NCI-H2196 (cell line): ENCODE measurements at regions not wholly inside any gene's neighbourhood (a gene's known extent, or its start where the extent isn't known, plus 50 kb on each side); places are given as distances from the start of the nearest gene placed in this dataset.

Source experiments
- DNase-seq: peaks from one replicate; lab custom pipeline; 2025; ENCODE audit not compliant: unreplicated experiment; lab: John Stamatoyannopoulos, UW

- DNase-seq = no peak
Measured at GRCh38 chr5:124647352-124647751, 99.1 kb downstream of the ZNF608 start.

GRCh38 chr5:124645396-124645795, 101.0 kb downstream of the ZNF608 start:
- DNase-seq = no peak

- no peak for DNase-seq
Measured at GRCh38 chr5:124644582-124644981, 101.9 kb downstream of the ZNF608 start.

DNA sequence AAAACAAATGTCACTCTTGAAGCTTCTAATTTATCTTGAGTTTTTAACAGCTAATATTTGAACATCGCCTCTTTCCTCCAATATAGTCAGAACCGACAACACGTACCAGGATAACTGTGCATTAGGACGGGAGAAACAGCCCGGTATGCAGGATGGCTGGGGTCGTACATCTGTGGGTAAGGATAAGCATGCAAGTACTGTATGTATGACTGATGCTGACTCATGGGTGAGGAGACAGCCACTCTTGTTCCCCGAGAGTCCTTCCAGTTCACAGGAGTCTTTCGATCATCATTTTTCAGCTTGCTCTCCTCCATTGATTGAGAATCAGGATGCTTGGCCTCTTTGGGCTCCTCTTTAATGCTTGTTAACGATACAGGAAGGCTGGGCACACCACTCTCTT, 102.3 kb downstream of the ZNF608 start:
- no peak for DNase-seq

GRCh38 chr5:124643336-124643735, 103.1 kb downstream of the ZNF608 start:
- no peak for DNase-seq

- DNase-seq = no peak
Measured at GRCh38 chr5:124642151-124642550, 104.3 kb downstream of the ZNF608 start.

DNA sequence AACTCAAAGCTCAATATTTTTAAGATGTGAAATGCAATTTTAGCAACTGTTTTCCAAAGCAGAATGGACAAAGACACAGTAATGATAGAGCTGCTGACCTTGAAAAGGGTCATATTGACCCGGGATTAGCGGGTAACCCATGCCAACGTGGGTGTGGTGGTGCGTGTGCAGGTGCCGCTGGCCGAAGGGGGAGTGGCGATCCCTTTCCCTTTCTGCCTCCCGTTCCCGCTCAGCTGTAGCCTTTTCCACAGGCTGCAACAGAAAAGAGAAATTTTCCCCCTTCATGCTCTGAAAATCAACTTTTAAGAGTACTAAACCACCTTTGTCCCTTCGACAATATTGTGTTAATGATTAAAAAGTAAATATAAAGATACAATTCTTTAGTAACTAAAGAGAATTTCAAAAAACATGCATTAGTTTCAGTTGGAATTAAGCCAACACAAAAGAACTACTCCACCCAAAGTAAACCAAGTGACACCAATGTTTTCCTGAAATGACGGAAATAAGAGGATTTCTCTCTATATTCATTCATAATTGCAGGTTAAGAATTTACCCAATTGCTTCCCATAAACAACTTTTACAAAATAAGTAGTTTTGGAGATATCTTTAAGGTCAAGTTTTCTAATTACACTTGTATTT, 105.2 kb downstream of the ZNF608 start:
- no peak for DNase-seq

- no peak for DNase-seq
Measured at GRCh38 chr5:124639095-124639665, 107.3 kb downstream of the ZNF608 start.

- DNase-seq = no peak
Measured at GRCh38 chr5:124637011-124637410, 109.4 kb downstream of the ZNF608 start.

DNA sequence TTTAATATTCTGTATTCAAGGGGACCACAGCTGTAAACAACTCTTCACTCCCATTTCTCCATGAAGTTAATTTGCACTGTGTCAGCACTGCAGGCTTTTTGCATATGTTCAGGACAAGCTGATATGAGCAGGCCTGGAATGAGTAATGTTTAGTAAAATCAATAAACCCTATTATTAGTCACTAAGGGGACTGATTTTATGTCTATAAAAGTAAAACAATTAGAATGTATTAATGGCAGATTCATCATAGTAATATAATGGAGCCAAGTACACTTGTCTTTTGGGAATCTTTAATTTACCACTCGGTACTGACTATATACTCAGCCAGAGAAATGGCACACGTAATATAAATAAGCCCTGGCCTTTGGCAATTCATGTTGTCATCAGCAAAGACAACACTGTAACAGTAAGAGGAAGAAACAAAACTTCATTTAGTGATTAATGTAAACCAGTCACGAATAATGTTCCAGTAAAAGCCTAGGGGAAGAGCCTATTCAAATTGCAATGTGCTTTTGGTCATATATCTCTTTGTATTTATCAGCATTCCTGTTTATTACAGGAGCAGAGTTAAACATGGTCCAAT, 111.6 kb downstream of the ZNF608 start:
- DNase-seq = no peak

GRCh38 chr5:124634228-124634739, 112.2 kb downstream of the ZNF608 start:
- no peak for DNase-seq

- no peak for DNase-seq
Measured at GRCh38 chr5:124633209-124633608, 113.2 kb downstream of the ZNF608 start.

DNA sequence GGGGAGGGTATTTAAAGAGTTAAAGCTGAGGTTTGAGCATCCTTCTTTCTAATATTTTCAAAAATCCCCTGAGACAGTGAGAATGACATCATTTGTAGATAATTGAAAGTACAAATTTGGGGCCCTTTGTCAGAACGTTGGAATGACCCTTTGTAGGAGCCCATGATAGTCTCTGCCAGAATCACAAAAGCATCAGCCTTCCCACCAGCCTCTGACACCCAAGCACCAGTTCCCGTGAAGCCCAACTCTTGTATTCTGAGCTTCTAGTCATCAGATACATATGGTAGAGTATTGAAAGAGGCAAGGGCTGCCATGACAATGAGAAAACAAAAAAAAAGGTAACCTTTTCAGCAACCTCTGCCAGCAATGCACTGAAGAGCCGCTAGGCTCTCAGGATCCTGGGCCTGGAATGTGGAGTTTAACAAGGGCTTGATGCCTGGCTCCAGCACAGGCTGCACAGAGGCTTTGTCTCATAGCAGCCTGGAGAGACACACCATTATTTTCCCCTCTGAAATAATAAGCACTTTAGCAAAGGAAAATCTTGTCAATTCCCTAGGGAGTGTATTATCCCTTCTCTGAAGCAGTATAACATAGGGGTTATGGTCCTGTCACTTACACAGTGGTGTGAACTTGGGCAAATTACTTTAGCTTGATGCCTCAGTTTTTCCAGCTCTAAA, 114.4 kb downstream of the ZNF608 start:
- DNase-seq = no peak

GRCh38 chr5:124630767-124631704, 115.4 kb downstream of the ZNF608 start:
- no peak for DNase-seq

DNA sequence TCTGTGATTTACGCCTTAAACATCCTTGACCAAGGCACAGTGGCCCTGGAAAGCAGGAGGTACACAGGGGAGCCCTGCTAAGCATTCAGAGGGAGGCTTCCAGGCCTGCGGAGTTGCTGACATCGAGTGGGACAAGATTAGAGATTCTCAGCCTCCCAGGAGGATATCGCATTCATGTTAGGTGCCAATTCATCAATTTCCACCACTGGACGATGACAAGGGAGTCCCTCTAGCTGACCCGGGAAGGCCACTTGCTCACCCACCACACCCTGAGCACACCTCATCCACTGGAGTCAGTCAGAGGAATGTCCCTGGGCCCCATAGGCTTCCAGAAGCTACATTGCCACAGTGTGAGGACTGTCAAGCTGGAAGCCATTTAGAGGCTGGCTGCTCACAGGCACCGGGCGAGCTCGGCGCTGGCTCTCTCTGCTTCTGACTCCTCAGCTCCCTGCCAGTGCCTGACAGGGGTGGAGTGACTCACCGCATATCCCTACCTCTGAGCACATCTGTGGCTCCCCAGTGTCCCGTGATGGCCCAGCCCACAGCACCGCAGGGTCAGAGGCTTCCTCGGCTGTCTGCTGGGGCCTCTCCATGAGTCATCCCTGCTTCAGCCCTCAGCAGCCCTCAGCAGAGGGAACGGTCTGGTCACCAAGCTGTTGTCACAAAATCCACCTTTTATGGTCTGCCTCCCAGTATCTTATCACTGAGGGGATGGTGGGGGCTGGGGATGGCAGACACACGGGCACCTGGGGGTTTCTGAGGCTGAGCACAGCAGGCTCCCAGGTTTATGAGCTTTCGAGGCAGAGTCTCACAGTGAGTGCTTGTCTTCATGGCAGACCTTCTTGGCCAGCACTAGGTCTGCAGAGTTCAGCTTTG, 117.5 kb downstream of the ZNF608 start:
- peak; percentile 45 for DNase-seq

DNA sequence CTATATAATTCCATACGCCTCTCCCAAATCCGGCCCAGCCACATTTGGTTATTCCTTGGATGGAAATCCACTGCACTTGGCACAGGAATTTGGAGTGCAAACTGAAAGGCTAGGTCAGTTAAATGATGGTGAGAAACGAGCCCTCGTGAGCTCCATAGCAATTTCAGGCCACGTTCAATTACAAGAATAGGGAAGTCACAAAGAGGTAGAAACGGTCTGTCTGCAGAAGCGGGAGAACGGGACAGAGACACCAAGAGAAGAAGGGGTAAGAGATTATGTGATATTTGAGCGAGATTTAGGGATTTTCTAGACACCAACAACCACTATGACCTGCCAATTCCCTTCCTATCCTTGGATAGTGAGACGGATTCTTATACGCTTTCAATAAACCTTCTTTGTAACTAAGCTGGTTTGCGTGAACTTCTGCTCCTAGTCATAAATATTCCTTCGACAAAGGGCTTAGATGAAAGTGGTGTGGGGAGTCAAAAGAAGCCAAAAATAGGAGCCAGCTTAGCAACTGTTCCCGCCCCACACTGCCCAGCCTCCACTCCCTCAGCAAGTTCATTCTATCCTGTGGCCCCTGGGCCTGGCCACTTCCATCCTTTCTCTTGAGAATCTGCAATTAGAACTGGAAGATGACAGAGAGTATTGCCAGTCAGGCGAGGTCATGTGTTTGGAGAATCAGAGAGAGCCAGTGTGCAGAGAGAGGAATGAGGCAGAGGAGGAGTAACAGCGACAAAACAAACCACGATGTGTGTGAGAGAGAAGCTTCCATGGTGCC, 118.4 kb downstream of the ZNF608 start:
- DNase-seq = no peak

GRCh38 chr5:124626053-124626452, 120.4 kb downstream of the ZNF608 start:
- no peak for DNase-seq

DNA sequence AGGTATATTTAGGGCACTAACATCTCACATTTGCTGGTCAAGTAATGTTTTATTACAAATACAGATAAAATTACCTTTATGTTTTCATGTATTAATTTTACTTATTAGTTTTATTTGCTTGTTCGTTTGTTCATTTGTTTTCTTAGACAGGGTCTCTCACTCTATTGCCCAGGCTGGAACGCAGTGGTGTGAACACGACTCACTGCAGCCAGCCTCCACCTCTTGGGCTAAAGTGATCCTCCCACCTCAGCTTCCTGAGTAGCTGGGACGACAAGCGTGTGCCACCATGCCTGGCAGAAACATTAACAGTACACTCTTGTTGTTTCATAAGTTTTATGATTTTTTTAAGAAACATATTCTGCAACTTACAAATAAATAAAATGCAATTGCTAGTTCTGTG, 123.2 kb downstream of the ZNF608 start:
- DNase-seq = no peak

- no peak for DNase-seq
Measured at GRCh38 chr5:124622851-124623250, 123.6 kb downstream of the ZNF608 start.
